Heart left ventricle (tissue), 16 donors: ENCODE measurements at regions not wholly inside any gene's neighbourhood (a gene's known extent, or its start where the extent isn't known, plus 50 kb on each side); places are given as distances from the start of the nearest gene placed in this dataset.

Source experiments
- ATAC-seq, 4 donors: fragments of 200-7000 bp; cut with Tn5 transposase; one replicate each; pipeline ENCODE4 v1.9.1; 2020 to 2022; ENCODE audit warnings: moderate library complexity in 4 of 4, mild to moderate bottlenecking in 3 of 4, moderate number of reproducible peaks in 1 of 4
- DNase-seq, 5 donors: peaks; one replicate each; pipeline ENCODE4 v3.0.0-alpha.2; 2020
- H3K27ac ChIP-seq, 12 donors: fragments of 200-600 bp; sonication (generic) in 4 of 12; one replicate each; pipeline versions ENCODE4 v1.5.0 to v1.8.0; 2016 to 2022; ENCODE audit warnings: mild to moderate bottlenecking in 2 of 12
- H3K27me3 ChIP-seq, 9 donors: fragments of 200-600 bp; sonication (generic) in 2 of 9; one replicate each; pipeline versions ENCODE4 v1.5.1 to v1.8.0; 2016 to 2022; ENCODE audit warnings: mild to moderate bottlenecking in 3 of 9
- H3K36me3 ChIP-seq, 9 donors: fragments of 200-600 bp; sonication (generic) in 2 of 9; one replicate each; pipeline versions ENCODE4 v1.5.0 to v1.8.0; 2018 to 2022; ENCODE audit warnings: mild to moderate bottlenecking in 2 of 9
- H3K4me1 ChIP-seq, 12 donors: fragments of 200-600 bp; sonication (generic) in 4 of 12; one replicate each; pipeline versions ENCODE4 v1.5.0 to v1.8.0; 2016 to 2022; ENCODE audit warnings: mild to moderate bottlenecking in 3 of 12
- H3K4me3 ChIP-seq, 12 donors: fragments of 200-600 bp; sonication (generic) in 4 of 12; one replicate each; pipeline versions ENCODE4 v1.5.0 to v1.8.0; 2017 to 2022; ENCODE audit warnings: mild to moderate bottlenecking in 9 of 12, moderate library complexity in 4 of 12
- H3K9me3 ChIP-seq, 12 donors: fragments of 200-600 bp; sonication (generic) in 4 of 12; one replicate each; pipeline versions ENCODE4 v1.5.0 to v1.8.0; 2016 to 2022; ENCODE audit warnings: mild to moderate bottlenecking in 1 of 12
- POLR2A ChIP-seq, 2 donors: fragments of 450-650 bp; IDR thresholded peaks; one replicate each; pipeline ENCODE4 v1.6.1; 2017; ENCODE audit warnings: antibody characterized with exemption in 2 of 2, mild to moderate bottlenecking in 2 of 2, moderate library complexity in 2 of 2
- WGBS, 4 donors: extraction: QIAGEN DNeasy Blood & Tissue Kit in 2 of 4; methylation state at CpG; one replicate each; pipeline versions ENCODE4 v1.1.5 to v1.1.7; 2013 to 2018; 5-methylcytosine and 5-hydroxymethylcytosine counted together
- intact Hi-C, 10 donors: fragments of 100-400 bp; cut with DNase I; formaldehyde crosslinking; loops; one replicate each; pipeline versions ENCODE4 v1.11.1 to v1.14.2; 2022
- TF ChIP-seq, protein P1 (sequence below), 12 donors: fragments of 200-600 bp; sonication (generic) in 4 of 12; IDR thresholded peaks; one replicate each; pipeline versions ENCODE4 v1.5.0 to v1.8.0; 2018 to 2022; ENCODE audit warnings: antibody characterized with exemption in 12 of 12, mild to moderate bottlenecking in 5 of 12
- donor health status: ischemic (EF 13 %, LVEDD 7.1; RV severe dilation, severe dysfunction).
- donor health status: healthy with polysubstance abuse.
- donor health status: DM: no; HTN: yes; CAD: no.
- donor health status: DM: no; HTN: no; CAD: no.
- donor health status: ischemic (EF 25% LVEDD 6.9; RV normal size, moderate dysfunction).
- donor health status: ischemic (EF 25% LVEDD 5.7; RV mildly dilated, moderate dysfunction).
- donor health status: healthy.
- donor health status: DM: yes; HTN: yes; CAD: no.
- donor health status: ischemic (EF 35%, LVEDD 5.7; RV mildly dilated, moderate dysfunction).
- donor health status: nonischemic (EF 11% LVEDD 7.7; RV severe dilation, severe dysfunction).
- donor health status: DM: yes; HTN: yes; CAD: no.
- donor health status: PGD.
- donor health status: ischemic (EF 29% LVEDD 5.4; RV normal size, mild dysfunction).
- donor health status: nonischemic (EF 23%, LVEDD 6.1; RV moderate dilation, normal function).

DNA sequence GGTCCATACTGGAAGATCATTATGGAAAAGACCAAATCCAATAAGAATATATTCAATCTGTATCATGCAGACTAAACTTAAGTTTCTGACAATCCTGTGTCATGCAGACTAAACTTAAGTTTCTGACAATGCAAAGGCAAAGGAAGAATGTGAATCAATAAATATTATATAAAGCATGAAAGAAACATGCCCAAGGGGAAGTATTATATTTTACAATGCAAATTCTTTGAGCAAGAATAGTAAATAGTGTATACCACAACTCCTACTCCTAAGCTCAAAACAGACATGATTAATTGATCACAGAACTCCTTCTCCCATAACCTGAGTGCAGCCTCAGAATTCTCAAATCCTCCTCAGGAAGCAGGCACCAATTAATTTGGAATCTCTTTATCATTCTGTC lies 71.3 kb upstream of the BDNF start:
- no peak for ATAC-seq
- no peaks in the 10 kb centered on the region for H3K9me3 ChIP-seq
- no peak for DNase-seq
- no peak overlapping the region for H3K4me3 ChIP-seq
- H3K27me3 ChIP-seq: peaks cover 0 to 6% (median 0%) of the 10 kb centered on the region in 9 donors
- no peaks in the 10 kb centered on the region for H3K4me1 ChIP-seq
- intact Hi-C loops: no loop called here
- no peaks in the 10 kb centered on the region for H3K36me3 ChIP-seq
- TF ChIP-seq POLR2A (IDR thresholded peaks at IDR 0.05): no peak
- TF ChIP-seq, protein P1, sequence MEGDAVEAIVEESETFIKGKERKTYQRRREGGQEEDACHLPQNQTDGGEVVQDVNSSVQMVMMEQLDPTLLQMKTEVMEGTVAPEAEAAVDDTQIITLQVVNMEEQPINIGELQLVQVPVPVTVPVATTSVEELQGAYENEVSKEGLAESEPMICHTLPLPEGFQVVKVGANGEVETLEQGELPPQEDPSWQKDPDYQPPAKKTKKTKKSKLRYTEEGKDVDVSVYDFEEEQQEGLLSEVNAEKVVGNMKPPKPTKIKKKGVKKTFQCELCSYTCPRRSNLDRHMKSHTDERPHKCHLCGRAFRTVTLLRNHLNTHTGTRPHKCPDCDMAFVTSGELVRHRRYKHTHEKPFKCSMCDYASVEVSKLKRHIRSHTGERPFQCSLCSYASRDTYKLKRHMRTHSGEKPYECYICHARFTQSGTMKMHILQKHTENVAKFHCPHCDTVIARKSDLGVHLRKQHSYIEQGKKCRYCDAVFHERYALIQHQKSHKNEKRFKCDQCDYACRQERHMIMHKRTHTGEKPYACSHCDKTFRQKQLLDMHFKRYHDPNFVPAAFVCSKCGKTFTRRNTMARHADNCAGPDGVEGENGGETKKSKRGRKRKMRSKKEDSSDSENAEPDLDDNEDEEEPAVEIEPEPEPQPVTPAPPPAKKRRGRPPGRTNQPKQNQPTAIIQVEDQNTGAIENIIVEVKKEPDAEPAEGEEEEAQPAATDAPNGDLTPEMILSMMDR (IDR thresholded peaks at IDR 0.05): no peak
- H3K27ac ChIP-seq: no peak overlapping the region

DNA sequence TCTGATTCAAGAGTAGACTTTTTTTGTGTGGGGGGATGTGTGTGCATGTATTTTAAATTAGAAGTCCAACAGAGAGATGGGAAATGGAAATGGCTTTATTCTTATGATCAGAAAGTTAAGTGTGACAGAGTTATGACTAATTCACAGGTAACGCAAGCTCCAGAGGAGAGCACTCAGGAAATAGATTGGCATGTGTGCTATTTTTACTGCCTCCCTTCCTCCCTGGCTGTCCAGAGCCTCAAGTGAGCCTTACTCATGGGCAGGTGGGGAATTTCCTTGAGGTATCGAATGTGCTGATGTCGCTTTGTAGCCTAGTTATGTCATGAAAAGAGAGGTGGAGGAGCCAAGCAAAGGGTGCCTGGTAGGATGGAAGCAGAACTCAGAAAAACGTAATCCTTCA lies 70.3 kb upstream of the BDNF start:
- H3K4me1 ChIP-seq: no peaks in the 10 kb centered on the region
- no peaks in the 10 kb centered on the region for H3K36me3 ChIP-seq
- WGBS, 4 donors: 67 to 79% (median 71%) methylated on average over 4 of the region's 4 CpGs
- peaks cover 0 to 6% (median 0%) of the 10 kb centered on the region in 9 donors for H3K27me3 ChIP-seq
- DNase-seq: no peak
- intact Hi-C loops: no loop called here
- no peak overlapping the region for H3K4me3 ChIP-seq
- H3K9me3 ChIP-seq: no peaks in the 10 kb centered on the region
- H3K27ac ChIP-seq: no peak overlapping the region
- no peak for ATAC-seq
- TF ChIP-seq, protein P1 (IDR thresholded peaks at IDR 0.05): no peak
- no peak for TF ChIP-seq POLR2A (IDR thresholded peaks at IDR 0.05)

DNA sequence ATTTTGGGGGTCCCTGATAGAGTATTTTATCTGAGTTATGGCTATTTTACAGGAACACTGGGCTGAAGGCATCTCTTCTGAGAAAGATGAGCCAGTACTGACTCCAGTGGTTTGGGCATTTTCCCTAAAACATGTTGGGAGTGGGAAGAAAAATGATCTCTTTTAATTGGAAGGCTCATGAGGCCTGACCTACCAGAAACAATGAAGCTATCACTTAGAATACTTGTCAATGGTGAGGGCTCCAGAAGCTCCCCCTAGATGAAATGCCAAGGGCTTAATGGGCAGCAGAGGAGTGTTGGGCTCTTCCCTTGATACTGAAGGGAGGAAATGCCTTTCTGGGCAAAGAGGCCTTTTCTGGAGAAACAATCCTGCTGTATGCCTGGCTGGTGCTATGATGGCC lies 63.5 kb upstream of the BDNF start:
- Histone ChIP-seq H3K36me3 (no peaks in the 10 kb centered on the region), H3K27me3 (no peaks in the 10 kb centered on the region), H3K27ac (no peak overlapping the region), H3K4me3 (no peak overlapping the region), H3K4me1 (no peaks in the 10 kb centered on the region), H3K9me3 (no peaks in the 10 kb centered on the region)
- intact Hi-C loops: no loop called here
- TF ChIP-seq, protein P1 (IDR thresholded peaks at IDR 0.05): no peak
- TF ChIP-seq POLR2A (IDR thresholded peaks at IDR 0.05): no peak
- DNase-seq (no peak), ATAC-seq (no peak)

DNA sequence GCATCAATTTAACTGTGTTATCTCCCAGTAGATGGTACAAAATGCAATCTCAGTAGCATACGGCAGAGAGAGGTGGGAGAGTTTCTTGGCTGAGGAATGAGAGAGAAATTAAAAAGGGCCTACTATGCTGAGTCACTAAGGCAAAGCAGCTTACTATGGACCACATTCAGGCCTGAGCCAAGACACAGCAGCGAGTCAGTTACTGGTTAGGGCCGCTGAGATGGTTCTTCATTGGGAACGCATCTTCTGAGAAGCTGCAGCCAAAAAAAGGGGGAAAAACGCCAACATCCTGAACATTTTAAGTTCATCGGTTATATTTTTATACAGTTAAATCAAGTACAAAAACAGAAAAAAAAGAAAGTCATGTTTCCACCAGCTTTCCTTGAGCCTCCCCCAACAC lies 61.1 kb upstream of the BDNF start:
- 83 to 88% (median 85%) methylated on average over 6 of the region's 6 CpGs for WGBS, 4 donors
- Histone ChIP-seq H3K27ac (no peak overlapping the region), H3K4me1 (no peaks in the 10 kb centered on the region), H3K9me3 (no peaks in the 10 kb centered on the region), H3K36me3 (no peaks in the 10 kb centered on the region), H3K27me3 (no peaks in the 10 kb centered on the region), H3K4me3 (no peak overlapping the region)
- no peak for ATAC-seq
- TF ChIP-seq, protein P1 (IDR thresholded peaks at IDR 0.05): no peak
- no peak for TF ChIP-seq POLR2A (IDR thresholded peaks at IDR 0.05)
- DNase-seq: no peak
- intact Hi-C loops: no loop called here
